HepG2 (cell line): ENCODE measurements at regions not wholly inside any gene's neighbourhood (a gene's known extent, or its start where the extent isn't known, plus 50 kb on each side); places are given as distances from the start of the nearest gene placed in this dataset.

Source experiments
- ATAC-seq: fragments of 200-7000 bp; cut with Tn5 transposase; 3 replicates; pipeline ENCODE4 v1.9.1; 2020; ENCODE audit warnings: mild to moderate bottlenecking, moderate library complexity
- BruUV-seq: library from RNA; stranded (reverse); fragments of 400-500 nt; replicated peaks from 2 replicates; lab custom pipeline; 2021; lab: Mats Ljungman, UMichigan
- CTCF ChIA-PET: fragments of 300-600 bp; formaldehyde crosslinking; extraction: SDS; loops from one replicate; lab custom pipeline; 2021; ENCODE audit warnings: low total read pairs, inconsistent platforms, low intra/inter-chr PET ratio; lab: Yijun Ruan, JAX
- POLR2A ChIA-PET: fragments of 350-600 bp; sonication (Branson Sonifier 250); formaldehyde crosslinking; loops from one replicate; lab custom pipeline; 2020; ENCODE audit warnings: antibody characterized with exemption, inconsistent platforms; lab: Yijun Ruan, JAX
- DNase-seq: peaks from one replicate; pipeline ENCODE4 v3.0.0-alpha.2; 2015; ENCODE audit warnings: low spot score
- FAIRE-seq: peaks from 3 replicates; lab custom pipeline; 2011; peaks lifted over from hg19 to GRCh38; lab: Jason Lieb, UNC
- H2AFZ ChIP-seq: one replicate; pipeline ENCODE4 v1.6.1; 2011; ENCODE audit warnings: low read length, inconsistent platforms
- H3K27ac ChIP-seq: fragments of 300-600 bp; 3 replicates; pipeline ENCODE4 v1.8.0; 2011; ENCODE audit warnings: mixed run types, mild to moderate bottlenecking, mixed read lengths, low read length, inconsistent platforms; ENCODE audit not compliant: insufficient read depth; ENCODE audit errors: extremely low read length
- H3K27me3 ChIP-seq, 2 experiments: fragments of 200-600 bp in 1 of 2; 2 replicates in 1 of 2; 3 replicates in 1 of 2; pipeline versions ENCODE4 v1.6.0 to v1.8.0; 2011; ENCODE audit warnings: low read length in 2 of 2, mild to moderate bottlenecking in 2 of 2, moderate library complexity in 2 of 2, inconsistent platforms in 1 of 2; ENCODE audit not compliant: insufficient read depth in 2 of 2, control insufficient read depth in 1 of 2
- H3K36me3 ChIP-seq, 2 experiments: fragments of 200-600 bp in 1 of 2; replicated peaks in 1 of 2; 2 replicates in 1 of 2; 3 replicates in 1 of 2; pipeline versions ENCODE4 v1.5.1 to v1.8.0; 2011; ENCODE audit warnings: low read length in 2 of 2, inconsistent platforms in 1 of 2; ENCODE audit not compliant: insufficient read depth in 2 of 2, control insufficient read depth in 1 of 2
- H3K4me1 ChIP-seq: 2 replicates; pipeline ENCODE4 v1.5.1; 2012; ENCODE audit warnings: low read length, inconsistent platforms; ENCODE audit not compliant: insufficient read depth
- H3K4me2 ChIP-seq: 2 replicates; pipeline ENCODE4 v1.6.0; 2011; ENCODE audit warnings: low read depth, low read length, inconsistent platforms
- H3K4me3 ChIP-seq, 3 experiments: fragments of 200-600 bp in 1 of 3; sonication (generic), shearing (Covaris generic) in 1 of 3; replicated peaks in 1 of 3; 2 replicates each; pipeline ENCODE4 v1.5.1; 2011 to 2016; ENCODE audit warnings: low read length in 3 of 3, inconsistent platforms in 2 of 3, low read depth in 2 of 3, mild to moderate bottlenecking in 2 of 3, control low read depth in 1 of 3, mixed read lengths in 1 of 3; ENCODE audit not compliant: insufficient read depth in 1 of 3
- H3K79me2 ChIP-seq: one replicate; pipeline ENCODE4 v1.6.1; 2011; ENCODE audit warnings: low read length, inconsistent platforms; ENCODE audit not compliant: insufficient read depth
- H3K9ac ChIP-seq: 2 replicates; pipeline ENCODE4 v1.6.0; 2011; ENCODE audit warnings: mild to moderate bottlenecking, low read depth, low read length, inconsistent platforms; ENCODE audit not compliant: insufficient read depth
- H3K9me3 ChIP-seq: 2 replicates; pipeline ENCODE4 v1.5.1; 2012; ENCODE audit warnings: mild to moderate bottlenecking, low read length
- H4K20me1 ChIP-seq: 2 replicates; pipeline ENCODE4 v1.6.0; 2011; ENCODE audit warnings: inconsistent platforms, mild to moderate bottlenecking, low read length, moderate library complexity; ENCODE audit not compliant: insufficient read depth
- ATF1 ChIP-seq: IDR thresholded peaks from 2 replicates; pipeline ENCODE4 v1.6.1; 2016; ENCODE audit warnings: mild to moderate bottlenecking, control low read depth
- EHMT2 ChIP-seq: fragments of 200-600 bp; sonication (generic); IDR thresholded peaks from 2 replicates; pipeline ENCODE4 v1.7.0; 2017; ENCODE audit warnings: antibody characterized with exemption, low read depth, low read length, borderline replicate concordance
- RFX1 ChIP-seq: fragments of 450-650 bp; IDR thresholded peaks from 2 replicates; pipeline ENCODE4 v1.6.1; 2017
- SOX5 ChIP-seq: IDR thresholded peaks from 2 replicates; pipeline ENCODE4 v1.6.1; 2016; ENCODE audit warnings: borderline replicate concordance
- TAF1 ChIP-seq: sonication (generic); formaldehyde crosslinking; IDR thresholded peaks from 2 replicates; pipeline ENCODE4 v1.4.0; 2020; ENCODE audit warnings: missing genetic modification reagents
- XBP1 ChIP-seq: sonication (generic); formaldehyde crosslinking; IDR thresholded peaks from 2 replicates; pipeline ENCODE4 v1.5.0; 2020; ENCODE audit warnings: missing genetic modification reagents
- ZNF180 ChIP-seq: sonication (generic); formaldehyde crosslinking; IDR thresholded peaks from 2 replicates; pipeline ENCODE4 v1.4.0; 2020; ENCODE audit warnings: low read depth, missing genetic modification reagents, borderline replicate concordance
- ZNF569 ChIP-seq: sonication (generic); formaldehyde crosslinking; IDR thresholded peaks from 2 replicates; pipeline ENCODE4 v1.5.0; 2020; ENCODE audit warnings: mild to moderate bottlenecking, missing genetic modification reagents, moderate library complexity, borderline replicate concordance
- WGBS: methylation state at CpG from one replicate; pipeline ENCODE4 v1.1.6; 2017; ENCODE audit warnings: low lambda C conversion rate; 5-methylcytosine and 5-hydroxymethylcytosine counted together
- in situ Hi-C: cut with HindIII; loops from 2 replicates; pipeline ENCODE4 v1.10.0; 2017; ENCODE audit warnings: low pct_unique_long_range_greater_than_20kb; ENCODE audit not compliant: extremely low pct_ligation_motif_present
- intact Hi-C: fragments of 100-400 bp; cut with micrococcal nuclease; formaldehyde crosslinking; loops from one replicate; pipeline ENCODE4 v1.10.0; 2022; ENCODE audit not compliant: unreplicated experiment
- TF ChIP-seq, protein P1 (sequence below): sonication (generic); formaldehyde crosslinking; IDR thresholded peaks from 2 replicates; pipeline ENCODE4 v1.9.0; 2022; ENCODE audit warnings: low read depth, missing genetic modification reagents
- TF ChIP-seq, protein P2 (sequence below): IDR thresholded peaks from 2 replicates; pipeline ENCODE4 v1.6.1; 2016; ENCODE audit warnings: missing biosample characterization, missing genetic modification reagents, low read depth

DNA sequence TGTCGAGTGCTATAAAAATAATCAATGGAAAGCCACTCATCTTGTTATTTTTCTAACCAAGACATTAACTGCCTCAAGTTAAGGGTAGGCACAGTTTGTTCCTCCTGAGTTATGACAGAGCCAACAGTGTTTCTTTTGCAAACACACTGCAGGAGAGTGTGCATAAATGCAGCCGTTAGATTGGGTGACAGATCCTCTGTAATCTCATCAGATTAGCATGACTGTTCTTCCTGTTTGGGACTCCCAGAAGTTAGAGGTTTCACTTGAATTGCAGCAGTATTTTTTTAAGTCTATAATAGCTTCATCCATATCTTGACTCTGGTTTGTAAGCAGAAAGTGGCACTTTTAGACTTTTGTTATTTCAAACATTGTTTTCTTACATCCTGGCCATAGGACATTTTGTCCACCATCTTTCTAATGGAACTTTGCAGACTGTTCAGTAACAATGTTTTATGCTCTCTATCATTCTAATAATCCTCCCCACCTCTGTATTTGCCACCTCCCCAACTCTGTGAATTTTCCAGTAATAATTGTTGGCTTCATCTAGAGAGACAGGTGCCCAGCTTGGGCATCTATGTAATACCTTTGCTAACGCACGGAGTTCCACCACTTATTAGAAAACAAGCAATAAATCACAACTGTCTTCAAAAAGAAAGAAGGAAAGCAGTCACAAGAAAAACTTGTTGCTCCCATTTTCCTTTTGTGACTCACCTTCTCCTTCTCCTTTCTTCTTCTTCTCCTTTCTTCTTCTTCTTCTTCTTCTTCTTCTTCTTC is 560.0 kb downstream of the ADCYAP1 start:
- H3K4me3 ChIP-seq: no peak overlapping the region
- H3K9ac ChIP-seq: no peak overlapping the region
- no peaks in the 10 kb centered on the region for H3K79me2 ChIP-seq
- H3K36me3 ChIP-seq: no peaks in the 10 kb centered on the region
- no peaks in the 10 kb centered on the region for H3K9me3 ChIP-seq
- no peaks in the 10 kb centered on the region for H3K4me1 ChIP-seq
- no peaks in the 10 kb centered on the region for H4K20me1 ChIP-seq
- no TSS peak for BruUV-seq
- intact Hi-C loops (no loop called here), in situ Hi-C loops (no loop called here)
- CTCF ChIA-PET: no interaction called here
- H2AFZ ChIP-seq: no peak overlapping the region
- TF ChIP-seq ZNF180 (CRISPR knock-in tag) (no peak), ZNF569 (no peak), EHMT2 (no peak), TAF1 (CRISPR knock-in tag) (no peak), RFX1 (no peak), XBP1 (CRISPR knock-in tag) (no peak), SOX5 (CRISPR knock-in tag) (no peak), ATF1 (CRISPR knock-in tag) (no peak)
- TF ChIP-seq, protein P1, sequence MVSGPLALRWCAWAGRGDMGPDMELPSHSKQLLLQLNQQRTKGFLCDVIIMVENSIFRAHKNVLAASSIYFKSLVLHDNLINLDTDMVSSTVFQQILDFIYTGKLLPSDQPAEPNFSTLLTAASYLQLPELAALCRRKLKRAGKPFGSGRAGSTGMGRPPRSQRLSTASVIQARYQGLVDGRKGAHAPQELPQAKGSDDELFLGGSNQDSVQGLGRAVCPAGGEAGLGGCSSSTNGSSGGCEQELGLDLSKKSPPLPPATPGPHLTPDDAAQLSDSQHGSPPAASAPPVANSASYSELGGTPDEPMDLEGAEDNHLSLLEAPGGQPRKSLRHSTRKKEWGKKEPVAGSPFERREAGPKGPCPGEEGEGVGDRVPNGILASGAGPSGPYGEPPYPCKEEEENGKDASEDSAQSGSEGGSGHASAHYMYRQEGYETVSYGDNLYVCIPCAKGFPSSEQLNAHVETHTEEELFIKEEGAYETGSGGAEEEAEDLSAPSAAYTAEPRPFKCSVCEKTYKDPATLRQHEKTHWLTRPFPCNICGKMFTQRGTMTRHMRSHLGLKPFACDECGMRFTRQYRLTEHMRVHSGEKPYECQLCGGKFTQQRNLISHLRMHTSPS (CRISPR knock-in tag): no peak
- TF ChIP-seq, protein P2, sequence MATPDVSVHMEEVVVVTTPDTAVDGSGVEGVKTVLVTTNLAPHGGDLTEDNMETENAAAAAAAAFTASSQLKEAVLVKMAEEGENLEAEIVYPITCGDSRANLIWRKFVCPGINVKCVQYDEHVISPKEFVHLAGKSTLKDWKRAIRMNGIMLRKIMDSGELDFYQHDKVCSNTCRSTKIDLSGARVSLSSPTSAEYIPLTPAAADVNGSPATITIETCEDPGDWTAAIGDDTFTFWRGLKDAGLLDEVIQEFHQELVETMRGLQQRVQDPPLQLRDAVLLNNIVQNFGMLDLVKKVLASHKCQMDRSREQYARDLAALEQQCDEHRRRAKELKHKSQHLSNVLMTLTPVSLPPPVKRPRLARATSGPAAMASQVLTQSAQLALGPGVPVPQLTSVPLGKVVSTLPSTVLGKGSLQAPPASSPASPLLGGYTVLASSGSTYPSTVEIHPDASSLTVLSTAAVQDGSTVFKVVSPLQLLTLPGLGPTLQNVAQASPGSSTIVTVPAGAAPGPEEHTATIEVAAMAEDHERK: no peak
- POLR2A ChIA-PET: no interaction called here
- ATAC-seq (no peak), DNase-seq (no peak), FAIRE-seq (no peak)
- WGBS: 9% methylated on average over 4 of the region's 4 CpGs
- H3K27ac ChIP-seq: no peak overlapping the region
- H3K27me3 ChIP-seq: no peaks in the 10 kb centered on the region
- H3K4me2 ChIP-seq: no peak overlapping the region
